ENCODE measurements at regions not wholly inside any gene's neighbourhood (a gene's known extent, or its start where the extent isn't known, plus 50 kb on each side); places are given as distances from the start of the nearest gene placed in this dataset.

GRCh38 chr11:37184326-37184725 is 586.3 kb upstream of the RAG2 start:
- H4K91ac ChIP-seq (ENCODE audit: insufficient read length, low read depth, low read length) = no peak overlapping the region
- peaks cover 4% of the 10 kb centered on the region; the same call in 1 of the 2 replicates for H3K4me1 ChIP-seq (ENCODE audit: insufficient read depth, low read length)
- H3K9ac ChIP-seq (ENCODE audit: extremely low read depth, insufficient read length, low read length) = no peak overlapping the region
- Mint-ChIP-seq H3K27me3 (ENCODE audit: low read depth) (no peaks in the 10 kb centered on the region), H3K4me1 (peaks cover 19 to 24% of the 10 kb centered on the region in 2 experiments), H3K36me3 (ENCODE audit: insufficient read depth in 1 of 3, low read depth in 3 of 3) (peaks cover 0 to 13% (median 5%) of the 10 kb centered on the region in 3 experiments; a peak in 6 of 7 replicates), H3K27ac (peak overlapping the region in 1 of 3 experiments; percentile 2; a peak in 2 of 7 replicates), H3K9me3 (peaks cover 6 to 12% of the 10 kb centered on the region in 2 experiments; a peak in 3 of 5 replicates), H3K4me3 (no peak overlapping the region)
- no peak overlapping the region for H3K27ac ChIP-seq (ENCODE audit: insufficient read length, low read depth, low read length)
- no peak overlapping the region for H3K14ac ChIP-seq (ENCODE audit: insufficient read depth, low read length)
- H2BK12ac ChIP-seq (ENCODE audit: insufficient read length, low read depth, low read length) = no peak overlapping the region
- no peak overlapping the region for H3T11ph ChIP-seq (ENCODE audit: low read length)
- H4K5ac ChIP-seq (ENCODE audit: insufficient read length, low read depth, low read length) = no peak overlapping the region
- no peak overlapping the region for H2AK5ac ChIP-seq (ENCODE audit: insufficient read length, low read length)
- no peak overlapping the region for H2BK20ac ChIP-seq (ENCODE audit: low read depth, low read length, poor library complexity, severe bottlenecking)
- H2BK5ac ChIP-seq (ENCODE audit: insufficient read length, low read length) = no peak overlapping the region
- no peak overlapping the region for H4K8ac ChIP-seq (replicated peaks; ENCODE audit: insufficient read length, low read depth, low read length)
- H3K9me3 ChIP-seq (ENCODE audit: control insufficient read depth, low read depth, low read length) = no peaks in the 10 kb centered on the region
- H3K4ac ChIP-seq (ENCODE audit: low read depth, low read length) = no peak overlapping the region
- no peaks in the 10 kb centered on the region for H3K79me2 ChIP-seq (ENCODE audit: insufficient read depth, low read length)
- H2BK120ac ChIP-seq (ENCODE audit: low read depth, low read length, poor library complexity, severe bottlenecking) = no peak overlapping the region
- no peaks in the 10 kb centered on the region for H3K27me3 ChIP-seq (ENCODE audit: insufficient read depth, low read length)
- no peak overlapping the region for H3K18ac ChIP-seq (ENCODE audit: insufficient read length, low read depth, low read length)
- no peak for DNase-seq
- no peak for TF ChIP-seq CTCF (conservative IDR thresholded peaks at IDR 0.05)
- no peaks in the 10 kb centered on the region for H3K79me1 ChIP-seq (ENCODE audit: insufficient read depth, low read depth, low read length, poor library complexity, severe bottlenecking)
- H2BK15ac ChIP-seq (ENCODE audit: low read depth, low read length) = no peak overlapping the region
- H3K4me2 ChIP-seq (ENCODE audit: insufficient read depth, insufficient read length, low read length) = no peak overlapping the region
- H4K20me1 ChIP-seq (ENCODE audit: control insufficient read depth, insufficient read depth, insufficient read length) = no peaks in the 10 kb centered on the region
- no peak overlapping the region for H3K23ac ChIP-seq (ENCODE audit: insufficient read length, low read depth, low read length)
- no peak overlapping the region for H3K56ac ChIP-seq (ENCODE audit: insufficient read length, low read depth, low read length)
- no CpG with 5 or more reads among the region's 1 CpG for WGBS (ENCODE audit: extremely low coverage, insufficient read length, low lambda C conversion rate)
- no peaks in the 10 kb centered on the region for H3K23me2 ChIP-seq (ENCODE audit: insufficient read length, low read depth, low read length, poor library complexity, severe bottlenecking)
- H2AFZ ChIP-seq (ENCODE audit: low read length) = no peak overlapping the region
